ENCODE measurements at regions not wholly inside any gene's neighbourhood (a gene's known extent, or its start where the extent isn't known, plus 50 kb on each side); places are given as distances from the start of the nearest gene placed in this dataset.

- TF ChIP-seq GMEB1 (CRISPR knock-in tag; IDR thresholded peaks at IDR 0.05) (peak; percentile 18; the same call in 1 of the 2 replicates), GABPB1 (CRISPR knock-in tag; IDR thresholded peaks at IDR 0.05) (peak; percentile 89), TEAD1 (CRISPR knock-in tag; IDR thresholded peaks at IDR 0.05) (peak in 1 of 2 experiments; percentile 26; a peak in 1 of 4 replicates), YY1 (IDR thresholded peaks at IDR 0.05; ENCODE audit: borderline replicate concordance in 1 of 3, control insufficient read depth in 1 of 3, extremely low read depth in 1 of 3, insufficient read depth in 3 of 3, insufficient read length in 1 of 3, insufficient replicate concordance in 2 of 3, low read depth in 1 of 3, low read length in 2 of 3) (peak in 1 of 3 experiments; percentile 22), ZFX (CRISPR knock-in tag; IDR thresholded peaks at IDR 0.05) (peak; percentile 62), ATF1 (CRISPR knock-in tag; IDR thresholded peaks at IDR 0.05) (0 out of 2 replicates have a peak, but pooled peaks have one; percentile 11), ATF1 (tag; IDR thresholded peaks at IDR 0.05) (peak; percentile 81), TFAP4 (CRISPR knock-in tag; IDR thresholded peaks at IDR 0.05; ENCODE audit: borderline replicate concordance) (peak; percentile 89), POU5F1 (IDR thresholded peaks at IDR 0.05; ENCODE audit: borderline replicate concordance, low read depth, low read length, partially characterized antibody) (peak; percentile 54), HINFP (tag; conservative IDR thresholded peaks at IDR 0.05; ENCODE audit: low read depth) (peak; percentile 97), GABPA (tag; conservative IDR thresholded peaks at IDR 0.05; ENCODE audit: low read depth) (peak; percentile 93), FOXK2 (conservative IDR thresholded peaks at IDR 0.05 in 1 of 2, IDR thresholded peaks at IDR 0.05 in 1 of 2; ENCODE audit: low read depth in 2 of 2) (peak; percentile 76 to 77; a peak in 3 of 4 replicates), DIDO1 (tag; IDR thresholded peaks at IDR 0.05; ENCODE audit: low read depth) (peak; percentile 60; the same call in 1 of the 2 replicates), PML (IDR thresholded peaks at IDR 0.05; ENCODE audit: low read length) (peak; percentile 53), CC2D1A (IDR thresholded peaks at IDR 0.05) (peak; percentile 100), POLR2H (tag; IDR thresholded peaks at IDR 0.05; ENCODE audit: low read depth) (peak; percentile 66)
These were observed 124.5 kb upstream of the PTPN20 start (continued) for GRCh38 chr10:46786518-46787320.
